A549 (cell line): ENCODE measurements at regions not wholly inside any gene's neighbourhood (a gene's known extent, or its start where the extent isn't known, plus 50 kb on each side); places are given as distances from the start of the nearest gene placed in this dataset.

ENCODE experiments used
- ATAC-seq, 2 experiments: fragments of 200-7000 bp in 1 of 2; fragments of >200 bp in 1 of 2; cut with Nextera tagmentation in 1 of 2; cut with Tn5 transposase in 1 of 2; 3 replicates each; pipeline versions ENCODE4 v1.8.0 to v1.9.1; 2018 to 2020; ENCODE audit warnings: mild to moderate bottlenecking in 1 of 2, moderate library complexity in 1 of 2
- CTCF ChIA-PET: fragments of 300-600 bp; sonication (Branson Sonifier 250); formaldehyde crosslinking; extraction: SDS; loops from one replicate; lab custom pipeline; 2021; ENCODE audit warnings: antibody characterized with exemption, inconsistent platforms; lab: Yijun Ruan, JAX
- POLR2A ChIA-PET: fragments of 350-600 bp; formaldehyde crosslinking; extraction: SDS; loops from one replicate; lab custom pipeline; 2021; ENCODE audit warnings: antibody characterized with exemption, inconsistent platforms; lab: Yijun Ruan, JAX
- DNase-seq, 2 experiments: peaks; one replicate each; pipeline versions ENCODE4 v3.0.0 to v3.0.0-alpha.2; 2011 to 2016; ENCODE audit warnings: low read depth in 1 of 2, low spot score in 1 of 2
- FAIRE-seq: peaks from 2 replicates; lab custom pipeline; 2011; peaks lifted over from hg19 to GRCh38; lab: Jason Lieb, UNC
- H3K27ac ChIP-seq, 2 experiments: fragments of >200 bp; sonication (Bioruptor Twin); formaldehyde crosslinking; 3 replicates each; pipeline ENCODE4 v1.5.1; 2016 to 2017
- H3K4me1 ChIP-seq: fragments of >200 bp; sonication (Bioruptor Twin); formaldehyde crosslinking; 3 replicates; pipeline ENCODE4 v1.6.1; 2016
- H3K4me2 ChIP-seq: fragments of >200 bp; sonication (Bioruptor Twin); formaldehyde crosslinking; 3 replicates; pipeline ENCODE4 v1.6.1; 2016
- H3K4me3 ChIP-seq: fragments of >200 bp; sonication (Bioruptor Twin); formaldehyde crosslinking; 3 replicates; pipeline ENCODE4 v1.5.1; 2016
- H3K9me3 ChIP-seq: fragments of >200 bp; sonication (Bioruptor Twin); formaldehyde crosslinking; 3 replicates; pipeline ENCODE4 v1.6.1; 2016
- CBX2 ChIP-seq: fragments of 200-600 bp; sonication (generic); IDR thresholded peaks from 2 replicates; pipeline ENCODE4 v1.6.1; 2016; ENCODE audit warnings: low read depth, mild to moderate bottlenecking, borderline replicate concordance
- CTCF ChIP-seq: fragments of >200 bp; sonication (Bioruptor Twin); formaldehyde crosslinking; IDR thresholded peaks from 3 replicates; pipeline ENCODE4 v1.5.1; 2016
- EHMT2 ChIP-seq: fragments of 200-600 bp; sonication (generic); IDR thresholded peaks from 2 replicates; pipeline ENCODE4 v1.6.1; 2016; ENCODE audit warnings: antibody characterized with exemption, low read depth, mild to moderate bottlenecking, moderate library complexity
- ESRRA ChIP-seq: fragments of 150-350 bp; IDR thresholded peaks from 2 replicates; pipeline ENCODE4 v1.6.1; 2014; ENCODE audit warnings: mild to moderate bottlenecking, low read length, borderline replicate concordance
- FOSB ChIP-seq: fragments of 250-450 bp; sonication (Bioruptor Pico); IDR thresholded peaks from 2 replicates; pipeline ENCODE4 v1.5.0; 2020; ENCODE audit warnings: mild to moderate bottlenecking, moderate library complexity
- FOSL2 ChIP-seq, 2 experiments: fragments of 450-650 bp in 1 of 2; fragments of >200 bp in 1 of 2; sonication (Bioruptor Twin) in 1 of 2; formaldehyde crosslinking; IDR thresholded peaks; 2 replicates each; pipeline versions ENCODE4 v1.5.0 to v1.6.1; 2016 to 2020; ENCODE audit warnings: mild to moderate bottlenecking in 1 of 2, moderate library complexity in 1 of 2
- HOXB5 ChIP-seq: fragments of 250-450 bp; sonication (Bioruptor Pico); IDR thresholded peaks from 2 replicates; pipeline ENCODE4 v1.5.0; 2020; ENCODE audit warnings: mild to moderate bottlenecking, moderate library complexity
- JUNB ChIP-seq: fragments of >200 bp; sonication (Bioruptor Twin); formaldehyde crosslinking; IDR thresholded peaks from 2 replicates; pipeline ENCODE4 v1.6.1; 2016
- KDM5A ChIP-seq: fragments of 200-600 bp; sonication (generic); IDR thresholded peaks from 2 replicates; pipeline ENCODE4 v1.6.1; 2016; ENCODE audit warnings: antibody characterized with exemption, mild to moderate bottlenecking
- MAFK ChIP-seq: fragments of 450-650 bp; IDR thresholded peaks from 2 replicates; pipeline ENCODE4 v1.6.1; 2014; ENCODE audit not compliant: partially characterized antibody
- MAX ChIP-seq: IDR thresholded peaks from 2 replicates; pipeline ENCODE4 v1.6.1; 2012
- NFE2L2 ChIP-seq: fragments of 150-350 bp; conservative IDR thresholded peaks from 2 replicates; pipeline ENCODE4 v1.6.1; 2014; ENCODE audit warnings: low read length
- NPAS2 ChIP-seq: fragments of 250-450 bp; sonication (Bioruptor Pico); IDR thresholded peaks from 2 replicates; pipeline ENCODE4 v1.8.0; 2022; ENCODE audit warnings: mild to moderate bottlenecking, moderate library complexity, borderline replicate concordance
- POLR2A ChIP-seq: IDR thresholded peaks from 2 replicates; pipeline ENCODE4 v1.6.1; 2012; ENCODE audit warnings: mild to moderate bottlenecking, low read length
- RCOR1 ChIP-seq: fragments of 150-350 bp; IDR thresholded peaks from 2 replicates; pipeline ENCODE4 v1.6.1; 2014; ENCODE audit warnings: antibody characterized with exemption, low read length, low read depth
- REST ChIP-seq: fragments of 200-600 bp; sonication (generic); IDR thresholded peaks from 2 replicates; pipeline ENCODE4 v1.6.1; 2016; ENCODE audit warnings: antibody characterized with exemption, mild to moderate bottlenecking, moderate library complexity
- RFX5 ChIP-seq: fragments of 450-650 bp; IDR thresholded peaks from 2 replicates; pipeline ENCODE4 v1.7.1; 2014; ENCODE audit warnings: antibody characterized with exemption, mild to moderate bottlenecking, moderate library complexity
- TP53 ChIP-seq: fragments of 250-450 bp; sonication (Bioruptor Pico); IDR thresholded peaks from 2 replicates; pipeline ENCODE4 v1.5.0; 2021; ENCODE audit warnings: mild to moderate bottlenecking, moderate library complexity
- ZC3H11A ChIP-seq: fragments of 450-650 bp; IDR thresholded peaks from 2 replicates; pipeline ENCODE4 v1.6.1; 2014; ENCODE audit warnings: antibody characterized with exemption, mild to moderate bottlenecking
- WGBS: methylation state at CpG from one replicate; pipeline ENCODE4 v1.1.6; 2017; ENCODE audit errors: missing lambda C conversion rate; 5-methylcytosine and 5-hydroxymethylcytosine counted together

GRCh38 chr16:85432606-85433005 lies 180.5 kb upstream of the GSE1 start:
- FAIRE-seq, result no peak

GRCh38 chr16:85433477-85433876 lies 179.6 kb upstream of the GSE1 start:
- H3K27ac ChIP-seq, result no peak overlapping the region
- no peak overlapping the region for H3K4me2 ChIP-seq
- no peak for DNase-seq
- H3K4me3 ChIP-seq, result no peak overlapping the region
- 50% methylated on average over 1 of the region's 1 CpG for WGBS
- TF ChIP-seq ZC3H11A, result no peak
- no peak for TF ChIP-seq EHMT2
- no peak for TF ChIP-seq TP53 (CRISPR knock-in tag)
- no peak for TF ChIP-seq CTCF
- no peak for TF ChIP-seq FOSB (CRISPR knock-in tag)
- TF ChIP-seq NFE2L2, result no peak
- TF ChIP-seq KDM5A, result no peak
- no peak for TF ChIP-seq HOXB5 (CRISPR knock-in tag)
- no peak for TF ChIP-seq NPAS2
- no peak for FAIRE-seq
- POLR2A ChIA-PET, result no interaction called here
- no peaks in the 10 kb centered on the region for H3K9me3 ChIP-seq
- ATAC-seq, result no peak
- CTCF ChIA-PET, result interaction anchor here (1.4 to 7.0 kb wide), 2 partner anchors 15 to 63 kb away, joined by 4 to 59 read pairs; no protein-coding TSS in a partner anchor
- H3K4me1 ChIP-seq, result 0 out of 3 replicates have a peak, but pooled peaks cover 3% of the 10 kb centered on the region

More at GRCh38 chr16:85432606-85433005, 180.5 kb upstream of the GSE1 start:
- no peak overlapping the region for H3K4me3 ChIP-seq
- no peak overlapping the region for H3K4me2 ChIP-seq
- H3K9me3 ChIP-seq, result no peaks in the 10 kb centered on the region
- DNase-seq (no peak), ATAC-seq (no peak)
- H3K4me1 ChIP-seq, result 0 out of 3 replicates have a peak, but pooled peaks cover 3% of the 10 kb centered on the region
- TF ChIP-seq MAX (no peak), ESRRA (no peak), MAFK (no peak), NFE2L2 (no peak), RFX5 (no peak), REST (no peak), POLR2A (no peak), CBX2 (no peak), FOSL2 (IDR thresholded peaks at IDR 0.05) (no peak), FOSL2 (CRISPR knock-in tag; IDR thresholded peaks at IDR 0.05) (no peak), JUNB (no peak)
- ChIA-PET POLR2A (no interaction called here), CTCF (interaction anchor here (2.0 to 7.0 kb wide), 3 partner anchors 14 to 157 kb away, joined by 4 to 59 read pairs (median 7); no protein-coding TSS in a partner anchor)
- no peak overlapping the region for H3K27ac ChIP-seq
- 63% methylated on average over 4 of the region's 6 CpGs for WGBS

GRCh38 chr16:85435286-85435685 lies 177.8 kb upstream of the GSE1 start:
- 91% methylated on average over 3 of the region's 8 CpGs for WGBS
- no peak for ATAC-seq
- no peak overlapping the region for H3K4me3 ChIP-seq
- no peak for FAIRE-seq
- no peak overlapping the region for H3K4me2 ChIP-seq
- no peak for DNase-seq
- H3K27ac ChIP-seq, result no peak overlapping the region
- H3K9me3 ChIP-seq, result no peaks in the 10 kb centered on the region
- POLR2A ChIA-PET, result no interaction called here
- CTCF ChIA-PET, result interaction anchor here (1.0 to 1.5 kb wide), 2 partner anchors 116 to 118 kb away, joined by 3 read pairs; no protein-coding TSS in a partner anchor
- TF ChIP-seq RCOR1, result no peak
- H3K4me1 ChIP-seq, result 0 out of 3 replicates have a peak, but pooled peaks cover 3% of the 10 kb centered on the region
